Thoracic aorta (tissue), 2 donors: ENCODE measurements at regions not wholly inside any gene's neighbourhood (a gene's known extent, or its start where the extent isn't known, plus 50 kb on each side); places are given as distances from the start of the nearest gene placed in this dataset.

Source experiments
- ATAC-seq: fragments of 150-250 bp; one replicate; pipeline ENCODE4 v1.8.0; 2017; ENCODE audit warnings: low read depth; ENCODE audit not compliant: insufficient number of reproducible peaks, low FRiP score
- DNase-seq: peaks from one replicate; pipeline ENCODE4 v3.0.0-alpha.2; 2020; ENCODE audit warnings: low spot score
- H3K27ac ChIP-seq, 2 donors: fragments of 200-600 bp; sonication (generic); 1 replicate in 1 of 2; 2 replicates in 1 of 2; pipeline ENCODE4 v1.5.1; 2016; ENCODE audit warnings: mild to moderate bottlenecking in 2 of 2, moderate library complexity in 2 of 2
- H3K27me3 ChIP-seq: fragments of 200-600 bp; sonication (generic); replicated peaks from 2 replicates; pipeline ENCODE4 v1.6.0; 2016; ENCODE audit warnings: mild to moderate bottlenecking; ENCODE audit not compliant: insufficient read depth
- H3K36me3 ChIP-seq: fragments of 200-600 bp; sonication (generic); one replicate; pipeline ENCODE4 v1.5.1; 2016
- H3K4me1 ChIP-seq, 2 donors: fragments of 200-600 bp; sonication (generic); 1 replicate in 1 of 2; 2 replicates in 1 of 2; pipeline versions ENCODE4 v1.5.1 to v1.6.0; 2016; ENCODE audit warnings: low read depth in 2 of 2, mild to moderate bottlenecking in 1 of 2; ENCODE audit not compliant: control insufficient read depth in 1 of 2
- H3K4me3 ChIP-seq: fragments of 200-600 bp; sonication (generic); 2 replicates; pipeline ENCODE4 v1.5.1; 2016; ENCODE audit warnings: mild to moderate bottlenecking
- H3K9me3 ChIP-seq: fragments of 200-600 bp; sonication (generic); 2 replicates; pipeline ENCODE4 v1.5.1; 2016
- TF ChIP-seq, protein P1 (sequence below): fragments of 200-600 bp; sonication (generic); IDR thresholded peaks from one replicate; pipeline ENCODE4 v1.5.1; 2019; ENCODE audit warnings: antibody characterized with exemption

- TF ChIP-seq, protein P1, sequence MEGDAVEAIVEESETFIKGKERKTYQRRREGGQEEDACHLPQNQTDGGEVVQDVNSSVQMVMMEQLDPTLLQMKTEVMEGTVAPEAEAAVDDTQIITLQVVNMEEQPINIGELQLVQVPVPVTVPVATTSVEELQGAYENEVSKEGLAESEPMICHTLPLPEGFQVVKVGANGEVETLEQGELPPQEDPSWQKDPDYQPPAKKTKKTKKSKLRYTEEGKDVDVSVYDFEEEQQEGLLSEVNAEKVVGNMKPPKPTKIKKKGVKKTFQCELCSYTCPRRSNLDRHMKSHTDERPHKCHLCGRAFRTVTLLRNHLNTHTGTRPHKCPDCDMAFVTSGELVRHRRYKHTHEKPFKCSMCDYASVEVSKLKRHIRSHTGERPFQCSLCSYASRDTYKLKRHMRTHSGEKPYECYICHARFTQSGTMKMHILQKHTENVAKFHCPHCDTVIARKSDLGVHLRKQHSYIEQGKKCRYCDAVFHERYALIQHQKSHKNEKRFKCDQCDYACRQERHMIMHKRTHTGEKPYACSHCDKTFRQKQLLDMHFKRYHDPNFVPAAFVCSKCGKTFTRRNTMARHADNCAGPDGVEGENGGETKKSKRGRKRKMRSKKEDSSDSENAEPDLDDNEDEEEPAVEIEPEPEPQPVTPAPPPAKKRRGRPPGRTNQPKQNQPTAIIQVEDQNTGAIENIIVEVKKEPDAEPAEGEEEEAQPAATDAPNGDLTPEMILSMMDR, result no peak
- H3K27me3 ChIP-seq, result no peaks in the 10 kb centered on the region
- H3K36me3 ChIP-seq, result no peaks in the 10 kb centered on the region
- H3K4me1 ChIP-seq, result no peaks in the 10 kb centered on the region
- H3K27ac ChIP-seq, result no peak overlapping the region
- DNase-seq (no peak), ATAC-seq (no peak)
- H3K4me3 ChIP-seq, result no peak overlapping the region
- no peaks in the 10 kb centered on the region for H3K9me3 ChIP-seq
Measured at GRCh38 chr5:14945450-14945849, 73.9 kb upstream of the ANKH start.

DNA sequence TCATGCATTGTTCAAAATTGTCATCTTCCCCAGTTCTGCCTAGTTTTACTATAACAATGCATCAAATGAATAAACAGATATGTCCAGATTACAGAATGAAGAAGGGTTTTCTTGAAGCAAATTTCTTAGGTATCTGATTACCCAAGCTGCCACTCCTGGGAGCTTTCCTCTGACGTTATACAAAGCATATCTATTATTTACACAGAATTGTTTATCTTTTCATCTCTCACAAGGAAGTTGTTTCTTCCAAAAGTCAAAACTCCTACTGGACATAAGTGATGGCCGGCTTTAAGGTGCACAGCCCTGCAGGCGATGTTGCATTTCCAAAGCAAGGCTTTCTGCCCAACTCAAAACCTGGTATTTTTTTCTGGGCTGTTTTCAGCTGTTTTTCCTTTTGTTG lies 73.4 kb upstream of the ANKH start:
- TF ChIP-seq, protein P1, result no peak
- H3K36me3 ChIP-seq, result no peaks in the 10 kb centered on the region
- no peak overlapping the region for H3K4me3 ChIP-seq
- ATAC-seq, result no peak
- no peaks in the 10 kb centered on the region for H3K4me1 ChIP-seq
- no peaks in the 10 kb centered on the region for H3K9me3 ChIP-seq
- no peaks in the 10 kb centered on the region for H3K27me3 ChIP-seq
- no peak overlapping the region for H3K27ac ChIP-seq
- DNase-seq, result no peak

GRCh38 chr5:14944350-14944739 lies 72.8 kb upstream of the ANKH start:
- no peak overlapping the region for H3K4me3 ChIP-seq
- no peak for ATAC-seq
- no peaks in the 10 kb centered on the region for H3K36me3 ChIP-seq
- TF ChIP-seq, protein P1, result no peak
- no peaks in the 10 kb centered on the region for H3K4me1 ChIP-seq
- no peaks in the 10 kb centered on the region for H3K9me3 ChIP-seq
- no peak overlapping the region for H3K27ac ChIP-seq
- DNase-seq, result no peak
- H3K27me3 ChIP-seq, result no peaks in the 10 kb centered on the region

DNA sequence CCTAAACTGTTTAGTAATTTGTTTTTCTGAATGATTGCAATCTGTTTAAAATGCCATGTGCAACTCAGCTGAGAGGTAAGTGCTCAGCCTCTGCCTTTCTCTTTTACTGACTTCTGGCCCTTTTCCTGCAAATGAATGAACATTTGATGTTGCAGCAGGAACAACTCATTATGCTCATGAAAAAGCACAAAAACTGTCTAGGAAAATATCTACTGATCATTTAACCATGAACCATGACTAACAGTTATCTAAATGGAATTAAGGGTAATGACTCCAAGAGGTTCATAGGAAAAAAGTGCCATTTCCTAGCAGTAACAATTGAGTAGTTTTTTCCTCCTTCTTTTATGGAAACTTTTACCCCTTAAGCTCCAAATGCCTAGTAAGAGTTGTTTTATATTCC lies 70.6 kb upstream of the ANKH start:
- no peak overlapping the region for H3K27ac ChIP-seq
- TF ChIP-seq, protein P1, result no peak
- ATAC-seq, result no peak
- no peaks in the 10 kb centered on the region for H3K27me3 ChIP-seq
- H3K9me3 ChIP-seq, result no peaks in the 10 kb centered on the region
- no peaks in the 10 kb centered on the region for H3K4me1 ChIP-seq
- no peaks in the 10 kb centered on the region for H3K36me3 ChIP-seq
- no peak overlapping the region for H3K4me3 ChIP-seq
- no peak for DNase-seq

DNA sequence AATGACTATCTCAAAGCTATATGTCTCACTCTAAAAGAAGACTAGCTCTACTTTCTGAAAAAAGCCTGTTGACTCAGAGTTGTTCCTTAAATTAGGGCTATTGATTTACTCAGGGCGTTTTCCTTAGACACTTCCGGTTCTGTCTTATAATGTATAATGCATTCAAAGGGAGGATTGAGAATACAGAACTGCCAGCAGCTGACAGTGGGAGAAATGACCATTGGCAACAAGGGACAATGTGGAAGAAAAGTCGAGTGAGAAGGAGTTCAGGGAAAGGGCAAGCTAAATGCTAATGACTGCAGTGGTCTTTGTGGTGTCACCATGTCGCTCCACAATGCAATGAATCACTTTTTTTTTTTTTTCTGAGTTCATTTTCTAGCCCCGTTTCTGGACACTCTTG lies 65.7 kb upstream of the ANKH start:
- TF ChIP-seq, protein P1, result no peak
- no peak overlapping the region for H3K4me3 ChIP-seq
- no peaks in the 10 kb centered on the region for H3K36me3 ChIP-seq
- no peaks in the 10 kb centered on the region for H3K4me1 ChIP-seq
- ATAC-seq, result no peak
- H3K9me3 ChIP-seq, result no peaks in the 10 kb centered on the region
- DNase-seq, result no peak
- no peak overlapping the region for H3K27ac ChIP-seq
- no peaks in the 10 kb centered on the region for H3K27me3 ChIP-seq
